Lower leg skin (tissue), 4 donors: ENCODE measurements at regions not wholly inside any gene's neighbourhood (a gene's known extent, or its start where the extent isn't known, plus 50 kb on each side); places are given as distances from the start of the nearest gene placed in this dataset.

Source experiments
- DNase-seq, 2 donors: peaks; one replicate each; pipeline ENCODE4 v3.0.0-alpha.2; 2019; ENCODE audit warnings: low spot score in 2 of 2
- H3K4me3 ChIP-seq: fragments of 200-600 bp; sonication (generic); 2 replicates; pipeline ENCODE4 v1.5.1; 2017; ENCODE audit warnings: mild to moderate bottlenecking, low read depth; ENCODE audit not compliant: poor library complexity, severe bottlenecking
- POLR2A ChIP-seq, 2 donors: fragments of 450-650 bp; IDR thresholded peaks; one replicate each; pipeline ENCODE4 v1.6.1; 2016 to 2017; ENCODE audit warnings: antibody characterized with exemption in 2 of 2, mild to moderate bottlenecking in 1 of 2, moderate library complexity in 1 of 2
- WGBS, 2 donors: methylation state at CpG; one replicate each; pipeline ENCODE4 v1.1.5; 2018; 5-methylcytosine and 5-hydroxymethylcytosine counted together
- intact Hi-C: fragments of 100-400 bp; cut with DNase I; formaldehyde crosslinking; loops from one replicate; pipeline ENCODE4 v1.15.0; 2023; ENCODE audit warnings: low total_unique reads
- TF ChIP-seq, protein P1 (sequence below), 3 donors: fragments of 450-650 bp; IDR thresholded peaks; one replicate each; pipeline ENCODE4 v1.5.1; 2016; ENCODE audit warnings: antibody characterized with exemption in 3 of 3, mild to moderate bottlenecking in 3 of 3, moderate library complexity in 2 of 3

DNA sequence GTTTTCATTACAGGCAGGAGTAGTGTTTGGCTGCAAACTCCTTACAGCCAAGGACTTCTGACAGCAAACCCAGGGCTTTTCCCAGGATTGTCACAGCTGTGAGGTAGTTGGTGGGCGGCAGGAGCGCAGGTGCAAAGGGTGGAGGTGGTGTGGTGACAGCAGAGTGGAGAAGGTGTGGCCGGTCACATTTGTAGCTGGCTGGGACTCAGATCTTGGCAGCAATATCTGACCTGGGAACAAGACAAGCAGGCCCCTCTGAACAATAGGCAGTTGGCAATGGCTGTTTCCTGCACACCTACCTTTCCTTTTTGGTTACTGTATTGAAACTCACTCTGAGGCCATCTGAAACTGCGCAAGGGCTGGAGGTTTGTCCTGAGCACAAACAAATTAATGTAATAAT lies 327.3 kb downstream of the COG6 start:
- no peak for TF ChIP-seq POLR2A (IDR thresholded peaks at IDR 0.05)
- TF ChIP-seq, protein P1, sequence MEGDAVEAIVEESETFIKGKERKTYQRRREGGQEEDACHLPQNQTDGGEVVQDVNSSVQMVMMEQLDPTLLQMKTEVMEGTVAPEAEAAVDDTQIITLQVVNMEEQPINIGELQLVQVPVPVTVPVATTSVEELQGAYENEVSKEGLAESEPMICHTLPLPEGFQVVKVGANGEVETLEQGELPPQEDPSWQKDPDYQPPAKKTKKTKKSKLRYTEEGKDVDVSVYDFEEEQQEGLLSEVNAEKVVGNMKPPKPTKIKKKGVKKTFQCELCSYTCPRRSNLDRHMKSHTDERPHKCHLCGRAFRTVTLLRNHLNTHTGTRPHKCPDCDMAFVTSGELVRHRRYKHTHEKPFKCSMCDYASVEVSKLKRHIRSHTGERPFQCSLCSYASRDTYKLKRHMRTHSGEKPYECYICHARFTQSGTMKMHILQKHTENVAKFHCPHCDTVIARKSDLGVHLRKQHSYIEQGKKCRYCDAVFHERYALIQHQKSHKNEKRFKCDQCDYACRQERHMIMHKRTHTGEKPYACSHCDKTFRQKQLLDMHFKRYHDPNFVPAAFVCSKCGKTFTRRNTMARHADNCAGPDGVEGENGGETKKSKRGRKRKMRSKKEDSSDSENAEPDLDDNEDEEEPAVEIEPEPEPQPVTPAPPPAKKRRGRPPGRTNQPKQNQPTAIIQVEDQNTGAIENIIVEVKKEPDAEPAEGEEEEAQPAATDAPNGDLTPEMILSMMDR (IDR thresholded peaks at IDR 0.05): no peak
- WGBS, 2 donors: 69 to 86% methylated on average over 4 of the region's 4 CpGs
- intact Hi-C loops: no loop called here
- no peak for DNase-seq
- no peak overlapping the region for H3K4me3 ChIP-seq

DNA sequence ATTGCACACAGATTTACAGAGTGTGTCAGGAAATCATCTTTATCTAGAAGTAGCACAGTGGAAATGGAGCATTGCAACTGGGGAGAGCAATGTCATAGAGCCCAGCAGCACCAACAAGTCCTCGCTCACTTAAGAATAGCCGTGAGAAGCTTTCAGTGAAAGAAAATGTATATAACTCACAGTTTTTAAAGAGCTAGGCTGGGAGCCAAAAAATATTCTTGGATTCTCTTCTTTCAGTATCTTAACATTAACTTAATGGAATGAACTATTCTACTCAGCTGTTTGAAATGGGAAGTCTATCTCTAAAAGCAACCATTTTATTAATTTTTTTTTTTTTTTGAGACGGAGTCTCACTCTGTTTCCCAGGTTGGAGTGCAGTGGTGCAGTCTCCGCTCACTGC lies 329.6 kb downstream of the COG6 start:
- intact Hi-C loops: no loop called here
- 91 to 95% methylated on average over 4 of the region's 4 CpGs for whole genome bisulfite sequencing, 2 donors
- DNase-seq: no peak
- TF ChIP-seq, protein P1 (IDR thresholded peaks at IDR 0.05): no peak
- no peak for TF ChIP-seq POLR2A (IDR thresholded peaks at IDR 0.05)
- H3K4me3 ChIP-seq: no peak overlapping the region

DNA sequence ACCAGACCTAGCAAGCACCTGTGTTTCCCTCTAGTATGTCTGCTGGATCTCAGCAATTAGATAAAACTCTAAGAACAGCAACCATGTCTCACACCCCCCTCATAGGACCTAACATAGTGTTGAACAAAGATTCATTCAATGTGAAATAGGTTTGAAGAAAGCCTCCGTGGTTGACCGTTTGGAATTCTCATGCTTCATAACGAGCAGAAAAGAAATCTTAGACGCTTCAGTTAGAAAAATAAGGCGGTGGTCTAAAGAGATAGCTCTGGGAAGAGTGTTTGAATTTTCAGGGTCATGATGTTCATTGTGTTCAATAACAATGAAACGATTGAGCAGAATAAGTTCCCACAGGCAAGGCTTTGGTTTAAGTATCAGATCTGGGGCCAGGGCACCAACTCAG lies 332.9 kb downstream of the COG6 start:
- intact Hi-C loops: no loop called here
- no peak overlapping the region for H3K4me3 ChIP-seq
- WGBS, 2 donors: 80 to 90% methylated on average over 6 of the region's 6 CpGs
- no peak for DNase-seq
- TF ChIP-seq, protein P1 (IDR thresholded peaks at IDR 0.05): no peak
- TF ChIP-seq POLR2A (IDR thresholded peaks at IDR 0.05): no peak

DNA sequence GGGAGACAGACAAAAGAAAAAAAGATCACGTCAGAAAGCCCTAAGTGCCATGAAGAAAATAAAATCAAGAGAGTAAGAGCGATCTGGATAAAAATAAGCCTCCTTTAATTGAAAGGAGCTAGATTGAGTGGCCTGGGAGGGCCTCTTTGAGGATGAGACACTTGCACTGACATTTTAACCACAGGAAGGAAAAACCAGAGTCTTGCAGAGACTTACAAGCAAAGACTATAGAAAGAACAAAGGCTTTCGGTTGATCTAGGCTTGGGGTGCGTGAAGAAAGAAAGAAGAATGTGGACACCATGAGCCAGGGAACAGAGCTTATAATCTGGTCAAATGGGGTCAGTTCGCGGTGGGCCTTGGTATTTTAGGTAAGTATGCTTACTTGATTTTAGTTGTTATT lies 342.7 kb downstream of the COG6 start:
- no peak for TF ChIP-seq POLR2A (IDR thresholded peaks at IDR 0.05)
- TF ChIP-seq, protein P1 (IDR thresholded peaks at IDR 0.05): no peak
- intact Hi-C loops: no loop called here

DNA sequence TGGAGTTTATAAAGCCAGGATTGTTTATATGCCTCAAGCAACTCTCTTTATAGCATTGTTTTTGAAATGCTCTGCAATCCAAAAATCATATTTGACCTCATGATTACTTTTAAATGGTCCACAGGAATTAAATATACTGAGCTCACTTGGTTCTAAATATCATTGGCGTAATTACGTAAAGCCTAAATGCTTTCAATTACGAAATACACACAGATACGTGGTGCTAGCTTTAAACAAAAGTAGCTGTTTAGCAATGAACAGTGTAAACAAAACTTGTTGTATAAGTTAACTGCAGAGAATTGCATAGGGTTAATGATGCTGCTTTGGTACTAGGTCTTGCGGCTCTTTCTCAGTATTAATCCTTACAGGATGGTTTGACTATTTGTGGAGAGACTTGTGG lies 346.6 kb downstream of the COG6 start:
- intact Hi-C loops: no loop called here
- DNase-seq: no peak
- 59 to 68% methylated on average over 5 of the region's 5 CpGs for WGBS, 2 donors
- TF ChIP-seq POLR2A (IDR thresholded peaks at IDR 0.05): no peak
- TF ChIP-seq, protein P1 (IDR thresholded peaks at IDR 0.05): no peak
- H3K4me3 ChIP-seq: no peak overlapping the region

More for the DNA sequence above, 342.7 kb downstream of the COG6 start:
- DNase-seq: no peak
- H3K4me3 ChIP-seq: no peak overlapping the region
- WGBS, 2 donors: 87 to 95% methylated on average over 6 of the region's 6 CpGs

DNA sequence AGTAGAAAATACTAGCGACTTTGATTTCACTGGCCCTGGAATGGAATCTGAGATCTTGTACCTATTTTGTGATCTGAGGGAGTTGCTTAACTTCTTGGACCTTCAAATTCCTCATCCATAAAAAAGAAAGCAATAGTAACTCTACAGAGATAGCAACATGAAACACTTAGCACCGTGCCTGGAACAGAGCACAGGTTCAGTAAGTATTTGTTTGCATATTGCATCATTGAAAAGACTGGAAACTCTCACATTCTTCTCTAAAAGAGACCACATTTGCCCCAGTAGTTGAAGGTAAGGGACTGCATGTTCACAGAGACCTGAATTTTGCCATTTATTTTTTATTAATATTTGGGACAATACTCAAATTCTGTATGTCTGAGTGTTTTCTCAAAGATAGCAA lies 358.1 kb downstream of the COG6 start:
- H3K4me3 ChIP-seq: no peak overlapping the region
- 81 to 88% methylated on average over 2 of the region's 2 CpGs for WGBS, 2 donors
- intact Hi-C loops: no loop called here
- TF ChIP-seq, protein P1 (IDR thresholded peaks at IDR 0.05): no peak
- no peak for TF ChIP-seq POLR2A (IDR thresholded peaks at IDR 0.05)
- DNase-seq: no peak
